ENCODE measurements at regions not wholly inside any gene's neighbourhood (a gene's known extent, or its start where the extent isn't known, plus 50 kb on each side); places are given as distances from the start of the nearest gene placed in this dataset.

DNA sequence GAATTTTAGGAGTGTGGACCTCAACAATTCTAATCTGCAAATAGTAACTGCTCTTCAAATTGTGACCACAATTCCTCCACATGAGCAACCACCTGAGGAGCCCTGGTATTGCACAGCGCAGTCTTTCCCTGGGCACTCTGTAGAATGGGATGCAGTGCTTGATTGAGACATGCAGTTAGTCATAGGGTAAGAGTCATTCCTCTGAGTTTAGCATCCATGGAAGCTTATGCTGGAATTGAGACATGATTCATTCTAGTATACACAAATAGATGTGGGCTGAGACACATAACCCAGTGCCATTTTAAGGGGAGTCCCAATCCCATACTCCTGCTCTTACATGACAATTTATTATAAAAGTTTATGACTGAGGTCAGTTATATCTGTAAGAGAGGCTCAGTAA, 582.3 kb upstream of the CNTNAP2 start:
- H3K27ac ChIP-seq (ENCODE audit: low read length) = no peak overlapping the region
- H4K20me1 ChIP-seq (ENCODE audit: insufficient read depth, low read length) = no peaks in the 10 kb centered on the region
- no peaks in the 10 kb centered on the region for H3K36me3 ChIP-seq (replicated peaks; ENCODE audit: low read depth, low read length)
- H3K27me3 ChIP-seq (ENCODE audit: low read depth, low read length) = no peaks in the 10 kb centered on the region
- H3K4me1 ChIP-seq (ENCODE audit: low read length) = no peaks in the 10 kb centered on the region
- no peaks in the 10 kb centered on the region for H3K79me2 ChIP-seq (ENCODE audit: low read length)
- no peak overlapping the region for H3K4me2 ChIP-seq (ENCODE audit: low read length)
- no peak overlapping the region for H2AFZ ChIP-seq (ENCODE audit: low read depth, low read length)
- no peaks in the 10 kb centered on the region for H3K9me3 ChIP-seq (ENCODE audit: insufficient read depth, low read length)
- H3K4me3 ChIP-seq (ENCODE audit: low read length) = no peak overlapping the region
- TF ChIP-seq EZH2phosphoT487 (IDR thresholded peaks at IDR 0.05; ENCODE audit: low read depth) (no peak), CTCF (IDR thresholded peaks at IDR 0.05; ENCODE audit: low read depth, low read length) (no peak)
- H3K9ac ChIP-seq (ENCODE audit: low read length) = no peak overlapping the region

- H3K9me3 ChIP-seq (ENCODE audit: insufficient read depth, low read length) = no peaks in the 10 kb centered on the region
- H3K9ac ChIP-seq (ENCODE audit: low read length) = no peak overlapping the region
- no peak for TF ChIP-seq CTCF (IDR thresholded peaks at IDR 0.05; ENCODE audit: low read depth, low read length)
- no peak for TF ChIP-seq EZH2phosphoT487 (IDR thresholded peaks at IDR 0.05; ENCODE audit: low read depth)
- no peaks in the 10 kb centered on the region for H4K20me1 ChIP-seq (ENCODE audit: insufficient read depth, low read length)
- H3K4me1 ChIP-seq (ENCODE audit: low read length) = no peaks in the 10 kb centered on the region
- H3K36me3 ChIP-seq (replicated peaks; ENCODE audit: low read depth, low read length) = no peaks in the 10 kb centered on the region
- H3K27me3 ChIP-seq (ENCODE audit: low read depth, low read length) = no peaks in the 10 kb centered on the region
- H3K4me2 ChIP-seq (ENCODE audit: low read length) = no peak overlapping the region
- no peak overlapping the region for H3K27ac ChIP-seq (ENCODE audit: low read length)
- H3K79me2 ChIP-seq (ENCODE audit: low read length) = no peaks in the 10 kb centered on the region
- no peak overlapping the region for H2AFZ ChIP-seq (ENCODE audit: low read depth, low read length)
- H3K4me3 ChIP-seq (ENCODE audit: low read length) = no peak overlapping the region
These were observed 596.3 kb upstream of the CNTNAP2 start for GRCh38 chr7:145520284-145520683.

GRCh38 chr7:145511004-145511403, 605.6 kb upstream of the CNTNAP2 start:
- no peak overlapping the region for H3K27ac ChIP-seq (ENCODE audit: low read length)
- H3K79me2 ChIP-seq (ENCODE audit: low read length) = no peaks in the 10 kb centered on the region
- H3K4me1 ChIP-seq (ENCODE audit: low read length) = no peaks in the 10 kb centered on the region
- no peak overlapping the region for H3K4me2 ChIP-seq (ENCODE audit: low read length)
- H3K27me3 ChIP-seq (ENCODE audit: low read depth, low read length) = no peaks in the 10 kb centered on the region
- no peak overlapping the region for H2AFZ ChIP-seq (ENCODE audit: low read depth, low read length)
- no peaks in the 10 kb centered on the region for H3K36me3 ChIP-seq (replicated peaks; ENCODE audit: low read depth, low read length)
- no peak overlapping the region for H3K4me3 ChIP-seq (ENCODE audit: low read length)
- H3K9ac ChIP-seq (ENCODE audit: low read length) = no peak overlapping the region
- TF ChIP-seq CTCF (IDR thresholded peaks at IDR 0.05; ENCODE audit: low read depth, low read length) = no peak
- TF ChIP-seq EZH2phosphoT487 (IDR thresholded peaks at IDR 0.05; ENCODE audit: low read depth) = no peak
- H3K9me3 ChIP-seq (ENCODE audit: insufficient read depth, low read length) = no peaks in the 10 kb centered on the region
- no peaks in the 10 kb centered on the region for H4K20me1 ChIP-seq (ENCODE audit: insufficient read depth, low read length)

GRCh38 chr7:145497911-145498525, 618.6 kb upstream of the CNTNAP2 start:
- TF ChIP-seq CTCF (IDR thresholded peaks at IDR 0.05; ENCODE audit: low read depth, low read length) = no peak
- no peak for TF ChIP-seq EZH2phosphoT487 (IDR thresholded peaks at IDR 0.05; ENCODE audit: low read depth)
- no peaks in the 10 kb centered on the region for H3K9me3 ChIP-seq (ENCODE audit: insufficient read depth, low read length)
- no peak overlapping the region for H3K4me2 ChIP-seq (ENCODE audit: low read length)
- no peak overlapping the region for H3K4me3 ChIP-seq (ENCODE audit: low read length)
- H3K79me2 ChIP-seq (ENCODE audit: low read length) = no peaks in the 10 kb centered on the region
- no peak overlapping the region for H3K27ac ChIP-seq (ENCODE audit: low read length)
- no peaks in the 10 kb centered on the region for H3K4me1 ChIP-seq (ENCODE audit: low read length)
- no peak overlapping the region for H2AFZ ChIP-seq (ENCODE audit: low read depth, low read length)
- H3K36me3 ChIP-seq (replicated peaks; ENCODE audit: low read depth, low read length) = no peaks in the 10 kb centered on the region
- H3K9ac ChIP-seq (ENCODE audit: low read length) = no peak overlapping the region
- no peaks in the 10 kb centered on the region for H3K27me3 ChIP-seq (ENCODE audit: low read depth, low read length)
- H4K20me1 ChIP-seq (ENCODE audit: insufficient read depth, low read length) = no peaks in the 10 kb centered on the region
